ENCODE measurements at regions not wholly inside any gene's neighbourhood (a gene's known extent, or its start where the extent isn't known, plus 50 kb on each side); places are given as distances from the start of the nearest gene placed in this dataset.
"Not testable (repeated sequence)": the region's sequence is repeated elsewhere in the genome, so short reads cannot be mapped to it uniquely, and the experiment has no call there.

GRCh38 chr20:29410806-29411457 is 1846.5 kb upstream of the DEFB115 start:
- Mint-ChIP-seq H3K4me1 (ENCODE audit: low read depth) (peaks cover 20% of the 10 kb centered on the region), H3K9me3 (peaks cover 19% of the 10 kb centered on the region), H3K36me3 (ENCODE audit: low read depth) (peaks cover 7% of the 10 kb centered on the region), H3K27me3 (ENCODE audit: low read depth) (peaks cover 36% of the 10 kb centered on the region), H3K4me3 (peak overlapping the region; percentile 34), H3K27ac (no peak overlapping the region)
- CTCF ChIA-PET, result no interaction called here
- intact Hi-C loops (cut with micrococcal nuclease), result no loop called here
- DNase-seq, result no peak

- H3K27ac Mint-ChIP-seq; H3K36me3 Mint-ChIP-seq (ENCODE audit: low read depth); DNase-seq; intact Hi-C loops (cut with micrococcal nuclease); CTCF ChIA-PET: not testable (repeated sequence)
- H3K9me3 Mint-ChIP-seq, result peaks cover 19% of the 10 kb centered on the region
- H3K27me3 Mint-ChIP-seq (ENCODE audit: low read depth), result peaks cover 35% of the 10 kb centered on the region
- peaks cover 20% of the 10 kb centered on the region for H3K4me1 Mint-ChIP-seq (ENCODE audit: low read depth)
- peak overlapping the region; percentile 34 for H3K4me3 Mint-ChIP-seq
Measured at GRCh38 chr20:29411458-29411820, 1846.0 kb upstream of the DEFB115 start.

GRCh38 chr20:29419378-29419777 is 1838.1 kb upstream of the DEFB115 start:
- Mint-ChIP-seq H3K4me1 (ENCODE audit: low read depth) (no peaks in the 10 kb centered on the region), H3K27ac (no peak overlapping the region), H3K4me3 (no peak overlapping the region), H3K36me3 (ENCODE audit: low read depth) (no peaks in the 10 kb centered on the region), H3K27me3 (ENCODE audit: low read depth) (peaks cover 11% of the 10 kb centered on the region), H3K9me3 (peaks cover 3% of the 10 kb centered on the region)
- intact Hi-C loops (cut with micrococcal nuclease), result no loop called here
- no peak for DNase-seq
- CTCF ChIA-PET, result no interaction called here

GRCh38 chr20:29427201-29428060 is 1830.0 kb upstream of the DEFB115 start:
- no peaks in the 10 kb centered on the region for H3K4me1 Mint-ChIP-seq (ENCODE audit: low read depth)
- H3K27ac Mint-ChIP-seq, result no peak overlapping the region
- DNase-seq, result peak; percentile 34
- peak overlapping the region; percentile 59 for H3K4me3 Mint-ChIP-seq
- intact Hi-C loops (cut with micrococcal nuclease), result no loop called here
- H3K36me3 Mint-ChIP-seq (ENCODE audit: low read depth), result no peaks in the 10 kb centered on the region
- CTCF ChIA-PET, result no interaction called here
- H3K27me3 Mint-ChIP-seq (ENCODE audit: low read depth), result peaks cover 24% of the 10 kb centered on the region
- peaks cover 3% of the 10 kb centered on the region for H3K9me3 Mint-ChIP-seq

GRCh38 chr20:29430531-29430930 is 1826.9 kb upstream of the DEFB115 start:
- peaks cover 3% of the 10 kb centered on the region for H3K9me3 Mint-ChIP-seq
- no peak for DNase-seq
- H3K4me3 Mint-ChIP-seq, result no peak overlapping the region
- CTCF ChIA-PET, result no interaction called here
- no peak overlapping the region for H3K27ac Mint-ChIP-seq
- no peaks in the 10 kb centered on the region for H3K36me3 Mint-ChIP-seq (ENCODE audit: low read depth)
- peaks cover 17% of the 10 kb centered on the region for H3K27me3 Mint-ChIP-seq (ENCODE audit: low read depth)
- H3K4me1 Mint-ChIP-seq (ENCODE audit: low read depth), result no peaks in the 10 kb centered on the region
- intact Hi-C loops (cut with micrococcal nuclease), result no loop called here

GRCh38 chr20:29440721-29441120 is 1816.7 kb upstream of the DEFB115 start:
- intact Hi-C loops (cut with micrococcal nuclease), result loop anchor here (5.0 kb wide), 1 partner anchor 312 kb away; no protein-coding TSS in a partner anchor
- H3K27ac Mint-ChIP-seq; H3K36me3 Mint-ChIP-seq (ENCODE audit: low read depth); H3K27me3 Mint-ChIP-seq (ENCODE audit: low read depth); CTCF ChIA-PET; DNase-seq; H3K9me3 Mint-ChIP-seq; H3K4me3 Mint-ChIP-seq; H3K4me1 Mint-ChIP-seq (ENCODE audit: low read depth): not testable (repeated sequence)

GRCh38 chr20:29443206-29443781 is 1814.2 kb upstream of the DEFB115 start:
- intact Hi-C loops (cut with micrococcal nuclease), result loop anchor here (1.0 to 5.0 kb wide), 2 partner anchors 309 to 322 kb away; no protein-coding TSS in a partner anchor
- H3K36me3 Mint-ChIP-seq (ENCODE audit: low read depth); H3K4me1 Mint-ChIP-seq (ENCODE audit: low read depth); H3K27ac Mint-ChIP-seq; H3K27me3 Mint-ChIP-seq (ENCODE audit: low read depth); H3K9me3 Mint-ChIP-seq: not testable (repeated sequence)
- DNase-seq, result peak; percentile 33
- CTCF ChIA-PET, result interaction anchor here (0.8 to 1.3 kb wide), 2 partner anchors 89 to 96 kb away, joined by 3 read pairs; no protein-coding TSS in a partner anchor
- peak overlapping the region; percentile 18 for H3K4me3 Mint-ChIP-seq

GRCh38 chr20:29443819-29444218 is 1813.6 kb upstream of the DEFB115 start:
- Mint-ChIP-seq H3K4me1 (ENCODE audit: low read depth) (peaks cover 8% of the 10 kb centered on the region), H3K27me3 (ENCODE audit: low read depth) (no peaks in the 10 kb centered on the region), H3K4me3 (no peak overlapping the region), H3K27ac (no peak overlapping the region), H3K36me3 (ENCODE audit: low read depth) (no peaks in the 10 kb centered on the region), H3K9me3 (no peaks in the 10 kb centered on the region)
- DNase-seq, result peak; percentile 48
- CTCF ChIA-PET, result interaction anchor here (0.8 to 1.3 kb wide), 2 partner anchors 88 to 95 kb away, joined by 3 read pairs; no protein-coding TSS in a partner anchor
- intact Hi-C loops (cut with micrococcal nuclease), result loop anchor here (1.0 to 5.0 kb wide), 3 partner anchors 53 to 321 kb away; no protein-coding TSS in a partner anchor

- CTCF ChIA-PET, result interaction anchor here (0.8 kb wide), 1 partner anchor 10 kb away, joined by 3 read pairs; no protein-coding TSS in a partner anchor
- not testable (repeated sequence) for H3K36me3 Mint-ChIP-seq (ENCODE audit: low read depth); H3K9me3 Mint-ChIP-seq; H3K4me1 Mint-ChIP-seq (ENCODE audit: low read depth); H3K27me3 Mint-ChIP-seq (ENCODE audit: low read depth)
- Mint-ChIP-seq H3K4me3 (peak overlapping the region; percentile 78), H3K27ac (peak overlapping the region; percentile 50)
- DNase-seq, result peak; percentile 70
- intact Hi-C loops (cut with micrococcal nuclease), result loop anchor here (2.0 kb wide), 1 partner anchor 52 kb away; no protein-coding TSS in a partner anchor
Measured at GRCh38 chr20:29445050-29445907, 1812.2 kb upstream of the DEFB115 start.

GRCh38 chr20:29447517-29448484 is 1809.7 kb upstream of the DEFB115 start:
- intact Hi-C loops (cut with micrococcal nuclease); H3K27ac Mint-ChIP-seq; H3K9me3 Mint-ChIP-seq; CTCF ChIA-PET; DNase-seq; H3K27me3 Mint-ChIP-seq (ENCODE audit: low read depth); H3K36me3 Mint-ChIP-seq (ENCODE audit: low read depth); H3K4me1 Mint-ChIP-seq (ENCODE audit: low read depth): not testable (repeated sequence)
- H3K4me3 Mint-ChIP-seq, result peak overlapping the region; percentile 62

- Mint-ChIP-seq H3K9me3 (peaks cover 2% of the 10 kb centered on the region), H3K4me3 (no peak overlapping the region), H3K27ac (no peak overlapping the region), H3K27me3 (ENCODE audit: low read depth) (peaks cover 3% of the 10 kb centered on the region), H3K4me1 (ENCODE audit: low read depth) (no peaks in the 10 kb centered on the region), H3K36me3 (ENCODE audit: low read depth) (no peaks in the 10 kb centered on the region)
- DNase-seq, result no peak
- CTCF ChIA-PET, result no interaction called here
- intact Hi-C loops (cut with micrococcal nuclease), result no loop called here
Measured at GRCh38 chr20:29448806-29449470, 1808.5 kb upstream of the DEFB115 start.

All from activated naive CD4-positive, alpha-beta T cell treated with anti-CD3 and anti-CD28 coated beads for 36 hours (primary cell).